ENCODE measurements at regions not wholly inside any gene's neighbourhood (a gene's known extent, or its start where the extent isn't known, plus 50 kb on each side); places are given as distances from the start of the nearest gene placed in this dataset.

DNA sequence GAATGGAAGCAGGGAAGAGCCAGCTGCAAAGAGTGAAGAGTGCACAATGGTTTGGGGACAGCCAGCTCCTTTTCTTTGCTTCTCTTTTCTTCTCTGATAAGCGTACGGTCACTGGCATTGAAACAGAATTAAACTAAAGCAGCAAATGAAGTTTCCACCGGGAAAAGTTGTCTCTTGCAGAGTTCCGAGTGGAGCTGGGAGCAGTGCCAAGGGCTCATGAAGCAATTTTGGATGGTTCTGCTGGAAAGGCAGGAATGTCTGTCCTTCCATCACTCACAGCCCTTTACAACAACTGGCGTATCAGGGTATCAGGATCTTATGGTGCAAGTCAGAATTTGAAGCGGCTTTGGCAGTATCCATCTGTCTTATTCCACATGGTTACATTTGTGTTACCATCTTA is 1042.9 kb downstream of the NTRK3 start:
- no peak overlapping the region for H3K4me3 ChIP-seq (ENCODE audit: low read depth, low read length)
- TF ChIP-seq ZIC2 (tag by site-specific recombination; IDR thresholded peaks at IDR 0.05): no peak
- no peak for TF ChIP-seq ZNF791 (tag by site-specific recombination; IDR thresholded peaks at IDR 0.05)
- no peaks in the 10 kb centered on the region for H3K4me1 ChIP-seq (ENCODE audit: control insufficient read depth, insufficient read depth, low read length)
- H3K27ac ChIP-seq (ENCODE audit: extremely low read depth, low read depth, low read length): no peak overlapping the region
- no peaks in the 10 kb centered on the region for H3K36me3 ChIP-seq (ENCODE audit: control insufficient read depth in 2 of 2, insufficient read depth in 1 of 2, low read length in 2 of 2)
- CTCF ChIA-PET: no interaction called here
- POLR2A ChIA-PET: no interaction called here
- no peaks in the 10 kb centered on the region for H3K9me3 ChIP-seq (ENCODE audit: control insufficient read depth, insufficient read depth, low read depth, low read length)

DNA sequence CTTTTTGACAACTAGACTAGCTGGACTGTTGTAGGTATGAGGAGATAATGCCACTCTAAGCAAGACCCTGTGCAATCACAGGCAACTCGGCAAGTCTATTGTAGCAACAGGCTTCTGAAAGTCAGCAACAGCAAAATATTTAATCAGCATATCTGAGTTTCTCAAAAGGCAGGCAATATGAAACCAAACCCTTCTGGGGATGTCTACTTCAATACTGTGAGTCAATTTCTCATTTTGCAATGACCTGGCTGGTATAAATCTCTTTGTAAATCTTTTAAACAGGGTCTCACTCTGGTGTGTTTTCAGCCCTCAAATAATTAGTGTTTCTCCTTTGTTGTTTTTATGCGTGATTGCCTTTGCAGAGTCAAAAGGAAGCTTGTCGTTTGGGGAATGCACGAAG is 1044.5 kb downstream of the NTRK3 start:
- CTCF ChIA-PET: no interaction called here

DNA sequence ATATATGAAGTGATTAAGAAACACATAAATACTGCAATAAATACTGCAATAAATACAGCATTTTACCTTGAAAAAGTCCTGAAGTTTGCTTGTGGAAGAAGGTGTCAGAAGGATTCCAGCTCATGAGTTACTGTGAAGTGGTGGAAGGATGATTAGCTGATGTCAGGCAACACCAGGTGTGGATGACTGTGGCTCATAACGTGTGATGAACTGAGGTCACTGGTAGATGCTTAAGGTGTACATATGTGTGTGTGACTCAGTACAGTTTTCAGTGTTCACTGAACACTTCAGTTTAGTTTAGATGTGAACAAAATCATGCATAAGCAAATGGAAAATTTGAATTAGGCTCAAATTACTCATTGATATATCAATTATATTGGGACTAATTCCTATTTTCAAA is 1045.0 kb downstream of the NTRK3 start:
- H3K27ac ChIP-seq (ENCODE audit: extremely low read depth, low read depth, low read length): no peak overlapping the region
- ChIA-PET CTCF (no interaction called here), POLR2A (no interaction called here)
- no peaks in the 10 kb centered on the region for H3K4me1 ChIP-seq (ENCODE audit: control insufficient read depth, insufficient read depth, low read length)
- H3K9me3 ChIP-seq (ENCODE audit: control insufficient read depth, insufficient read depth, low read depth, low read length): no peaks in the 10 kb centered on the region
- H3K36me3 ChIP-seq (ENCODE audit: control insufficient read depth in 2 of 2, insufficient read depth in 1 of 2, low read length in 2 of 2): no peaks in the 10 kb centered on the region
- H3K4me3 ChIP-seq (ENCODE audit: low read depth, low read length): no peak overlapping the region
- TF ChIP-seq, protein P1, sequence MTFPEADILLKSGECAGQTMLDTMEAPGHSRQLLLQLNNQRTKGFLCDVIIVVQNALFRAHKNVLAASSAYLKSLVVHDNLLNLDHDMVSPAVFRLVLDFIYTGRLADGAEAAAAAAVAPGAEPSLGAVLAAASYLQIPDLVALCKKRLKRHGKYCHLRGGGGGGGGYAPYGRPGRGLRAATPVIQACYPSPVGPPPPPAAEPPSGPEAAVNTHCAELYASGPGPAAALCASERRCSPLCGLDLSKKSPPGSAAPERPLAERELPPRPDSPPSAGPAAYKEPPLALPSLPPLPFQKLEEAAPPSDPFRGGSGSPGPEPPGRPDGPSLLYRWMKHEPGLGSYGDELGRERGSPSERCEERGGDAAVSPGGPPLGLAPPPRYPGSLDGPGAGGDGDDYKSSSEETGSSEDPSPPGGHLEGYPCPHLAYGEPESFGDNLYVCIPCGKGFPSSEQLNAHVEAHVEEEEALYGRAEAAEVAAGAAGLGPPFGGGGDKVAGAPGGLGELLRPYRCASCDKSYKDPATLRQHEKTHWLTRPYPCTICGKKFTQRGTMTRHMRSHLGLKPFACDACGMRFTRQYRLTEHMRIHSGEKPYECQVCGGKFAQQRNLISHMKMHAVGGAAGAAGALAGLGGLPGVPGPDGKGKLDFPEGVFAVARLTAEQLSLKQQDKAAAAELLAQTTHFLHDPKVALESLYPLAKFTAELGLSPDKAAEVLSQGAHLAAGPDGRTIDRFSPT (tag by site-specific recombination; IDR thresholded peaks at IDR 0.05): no peak
- TF ChIP-seq ZNF146 (tag by site-specific recombination; IDR thresholded peaks at IDR 0.05): no peak
- no peak for TF ChIP-seq ZEB2 (tag by site-specific recombination; IDR thresholded peaks at IDR 0.05)
- TF ChIP-seq SP3 (tag by site-specific recombination; IDR thresholded peaks at IDR 0.05): no peak
- no peak for TF ChIP-seq ZNF530 (tag by site-specific recombination; IDR thresholded peaks at IDR 0.05; ENCODE audit: low read depth)
- TF ChIP-seq ZNF629 (tag by site-specific recombination; IDR thresholded peaks at IDR 0.05): no peak
- TF ChIP-seq ZNF354C (tag by site-specific recombination; IDR thresholded peaks at IDR 0.05; ENCODE audit: borderline replicate concordance, low read depth): no peak
- no peak for TF ChIP-seq ZNF324 (tag by site-specific recombination; IDR thresholded peaks at IDR 0.05)
- no peak for TF ChIP-seq ZNF791 (tag by site-specific recombination; IDR thresholded peaks at IDR 0.05)
- no peak for TF ChIP-seq HOXC10 (CRISPR knock-in tag; IDR thresholded peaks at IDR 0.05)
- no peak for TF ChIP-seq ZNF654 (tag by site-specific recombination; IDR thresholded peaks at IDR 0.05; ENCODE audit: low read depth)

More for the DNA sequence above, 1044.5 kb downstream of the NTRK3 start:
- POLR2A ChIA-PET: no interaction called here
- H3K36me3 ChIP-seq (ENCODE audit: control insufficient read depth in 2 of 2, insufficient read depth in 1 of 2, low read length in 2 of 2): no peaks in the 10 kb centered on the region
- no peaks in the 10 kb centered on the region for H3K4me1 ChIP-seq (ENCODE audit: control insufficient read depth, insufficient read depth, low read length)
- TF ChIP-seq ZFP69B (tag by site-specific recombination; IDR thresholded peaks at IDR 0.05): no peak
- TF ChIP-seq ZBTB20 (tag by site-specific recombination; IDR thresholded peaks at IDR 0.05): no peak
- TF ChIP-seq ZNF138 (tag by site-specific recombination; IDR thresholded peaks at IDR 0.05; ENCODE audit: borderline replicate concordance): no peak
- no peak for TF ChIP-seq ZNF621 (tag by site-specific recombination; IDR thresholded peaks at IDR 0.05)
- no peak for TF ChIP-seq ZNF596 (tag by site-specific recombination; IDR thresholded peaks at IDR 0.05)
- no peak for TF ChIP-seq ZNF549 (tag by site-specific recombination; IDR thresholded peaks at IDR 0.05)
- no peak for TF ChIP-seq ZNF416 (tag by site-specific recombination; IDR thresholded peaks at IDR 0.05)
- no peak for TF ChIP-seq GLIS2 (tag by site-specific recombination; IDR thresholded peaks at IDR 0.05)
- no peak for TF ChIP-seq SP7 (tag by site-specific recombination; IDR thresholded peaks at IDR 0.05)
- no peak for TF ChIP-seq KLF10 (tag by site-specific recombination; IDR thresholded peaks at IDR 0.05)
- TF ChIP-seq, protein P2, sequence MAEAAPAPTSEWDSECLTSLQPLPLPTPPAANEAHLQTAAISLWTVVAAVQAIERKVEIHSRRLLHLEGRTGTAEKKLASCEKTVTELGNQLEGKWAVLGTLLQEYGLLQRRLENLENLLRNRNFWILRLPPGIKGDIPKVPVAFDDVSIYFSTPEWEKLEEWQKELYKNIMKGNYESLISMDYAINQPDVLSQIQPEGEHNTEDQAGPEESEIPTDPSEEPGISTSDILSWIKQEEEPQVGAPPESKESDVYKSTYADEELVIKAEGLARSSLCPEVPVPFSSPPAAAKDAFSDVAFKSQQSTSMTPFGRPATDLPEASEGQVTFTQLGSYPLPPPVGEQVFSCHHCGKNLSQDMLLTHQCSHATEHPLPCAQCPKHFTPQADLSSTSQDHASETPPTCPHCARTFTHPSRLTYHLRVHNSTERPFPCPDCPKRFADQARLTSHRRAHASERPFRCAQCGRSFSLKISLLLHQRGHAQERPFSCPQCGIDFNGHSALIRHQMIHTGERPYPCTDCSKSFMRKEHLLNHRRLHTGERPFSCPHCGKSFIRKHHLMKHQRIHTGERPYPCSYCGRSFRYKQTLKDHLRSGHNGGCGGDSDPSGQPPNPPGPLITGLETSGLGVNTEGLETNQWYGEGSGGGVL (tag by site-specific recombination; IDR thresholded peaks at IDR 0.05): no peak
- TF ChIP-seq, protein P3, sequence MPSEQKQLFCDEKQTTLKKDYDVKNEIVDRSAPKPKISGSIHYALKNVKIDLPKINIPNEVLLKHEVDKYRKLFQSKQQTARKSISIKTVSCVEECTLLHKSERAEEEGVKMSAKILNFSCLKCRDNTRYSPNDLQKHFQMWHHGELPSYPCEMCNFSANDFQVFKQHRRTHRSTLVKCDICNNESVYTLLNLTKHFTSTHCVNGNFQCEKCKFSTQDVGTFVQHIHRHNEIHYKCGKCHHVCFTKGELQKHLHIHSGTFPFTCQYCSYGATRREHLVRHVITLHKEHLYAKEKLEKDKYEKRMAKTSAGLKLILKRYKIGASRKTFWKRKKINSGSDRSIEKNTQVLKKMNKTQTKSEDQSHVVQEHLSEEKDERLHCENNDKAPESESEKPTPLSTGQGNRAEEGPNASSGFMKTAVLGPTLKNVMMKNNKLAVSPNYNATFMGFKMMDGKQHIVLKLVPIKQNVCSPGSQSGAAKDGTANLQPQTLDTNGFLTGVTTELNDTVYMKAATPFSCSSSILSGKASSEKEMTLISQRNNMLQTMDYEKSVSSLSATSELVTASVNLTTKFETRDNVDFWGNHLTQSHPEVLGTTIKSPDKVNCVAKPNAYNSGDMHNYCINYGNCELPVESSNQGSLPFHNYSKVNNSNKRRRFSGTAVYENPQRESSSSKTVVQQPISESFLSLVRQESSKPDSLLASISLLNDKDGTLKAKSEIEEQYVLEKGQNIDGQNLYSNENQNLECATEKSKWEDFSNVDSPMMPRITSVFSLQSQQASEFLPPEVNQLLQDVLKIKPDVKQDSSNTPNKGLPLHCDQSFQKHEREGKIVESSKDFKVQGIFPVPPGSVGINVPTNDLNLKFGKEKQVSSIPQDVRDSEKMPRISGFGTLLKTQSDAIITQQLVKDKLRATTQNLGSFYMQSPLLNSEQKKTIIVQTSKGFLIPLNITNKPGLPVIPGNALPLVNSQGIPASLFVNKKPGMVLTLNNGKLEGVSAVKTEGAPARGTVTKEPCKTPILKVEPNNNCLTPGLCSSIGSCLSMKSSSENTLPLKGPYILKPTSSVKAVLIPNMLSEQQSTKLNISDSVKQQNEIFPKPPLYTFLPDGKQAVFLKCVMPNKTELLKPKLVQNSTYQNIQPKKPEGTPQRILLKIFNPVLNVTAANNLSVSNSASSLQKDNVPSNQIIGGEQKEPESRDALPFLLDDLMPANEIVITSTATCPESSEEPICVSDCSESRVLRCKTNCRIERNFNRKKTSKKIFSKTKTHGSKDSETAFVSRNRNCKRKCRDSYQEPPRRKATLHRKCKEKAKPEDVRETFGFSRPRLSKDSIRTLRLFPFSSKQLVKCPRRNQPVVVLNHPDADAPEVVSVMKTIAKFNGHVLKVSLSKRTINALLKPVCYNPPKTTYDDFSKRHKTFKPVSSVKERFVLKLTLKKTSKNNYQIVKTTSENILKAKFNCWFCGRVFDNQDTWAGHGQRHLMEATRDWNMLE (tag by site-specific recombination; conservative IDR thresholded peaks at IDR 0.05; ENCODE audit: low read depth): no peak
- TF ChIP-seq ZNF670 (tag by site-specific recombination; IDR thresholded peaks at IDR 0.05; ENCODE audit: low read depth): no peak
- TF ChIP-seq, protein P4, sequence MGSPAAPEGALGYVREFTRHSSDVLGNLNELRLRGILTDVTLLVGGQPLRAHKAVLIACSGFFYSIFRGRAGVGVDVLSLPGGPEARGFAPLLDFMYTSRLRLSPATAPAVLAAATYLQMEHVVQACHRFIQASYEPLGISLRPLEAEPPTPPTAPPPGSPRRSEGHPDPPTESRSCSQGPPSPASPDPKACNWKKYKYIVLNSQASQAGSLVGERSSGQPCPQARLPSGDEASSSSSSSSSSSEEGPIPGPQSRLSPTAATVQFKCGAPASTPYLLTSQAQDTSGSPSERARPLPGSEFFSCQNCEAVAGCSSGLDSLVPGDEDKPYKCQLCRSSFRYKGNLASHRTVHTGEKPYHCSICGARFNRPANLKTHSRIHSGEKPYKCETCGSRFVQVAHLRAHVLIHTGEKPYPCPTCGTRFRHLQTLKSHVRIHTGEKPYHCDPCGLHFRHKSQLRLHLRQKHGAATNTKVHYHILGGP (tag by site-specific recombination; IDR thresholded peaks at IDR 0.05): no peak
- TF ChIP-seq ZNF184 (tag by site-specific recombination; IDR thresholded peaks at IDR 0.05): no peak
- no peak for TF ChIP-seq ZNF133 (tag by site-specific recombination; IDR thresholded peaks at IDR 0.05)
- H3K9me3 ChIP-seq (ENCODE audit: control insufficient read depth, insufficient read depth, low read depth, low read length): no peaks in the 10 kb centered on the region
- H3K27ac ChIP-seq (ENCODE audit: extremely low read depth, low read depth, low read length): no peak overlapping the region
- no peak overlapping the region for H3K4me3 ChIP-seq (ENCODE audit: low read depth, low read length)
